HepG2 (cell line): ENCODE measurements at regions not wholly inside any gene's neighbourhood (a gene's known extent, or its start where the extent isn't known, plus 50 kb on each side); places are given as distances from the start of the nearest gene placed in this dataset.

ENCODE experiments used
- ATAC-seq: fragments of 200-7000 bp; cut with Tn5 transposase; 3 replicates; pipeline ENCODE4 v1.9.1; 2020; ENCODE audit warnings: mild to moderate bottlenecking, moderate library complexity
- BruUV-seq: library from RNA; stranded (reverse); fragments of 400-500 nt; replicated peaks from 2 replicates; lab custom pipeline; 2021; lab: Mats Ljungman, UMichigan
- CTCF ChIA-PET: fragments of 300-600 bp; formaldehyde crosslinking; extraction: SDS; loops from one replicate; lab custom pipeline; 2021; ENCODE audit warnings: low total read pairs, inconsistent platforms, low intra/inter-chr PET ratio; lab: Yijun Ruan, JAX
- POLR2A ChIA-PET: fragments of 350-600 bp; sonication (Branson Sonifier 250); formaldehyde crosslinking; loops from one replicate; lab custom pipeline; 2020; ENCODE audit warnings: antibody characterized with exemption, inconsistent platforms; lab: Yijun Ruan, JAX
- DNase-seq: peaks from one replicate; pipeline ENCODE4 v3.0.0-alpha.2; 2015; ENCODE audit warnings: low spot score
- FAIRE-seq: peaks from 3 replicates; lab custom pipeline; 2011; peaks lifted over from hg19 to GRCh38; lab: Jason Lieb, UNC
- H2AFZ ChIP-seq: one replicate; pipeline ENCODE4 v1.6.1; 2011; ENCODE audit warnings: low read length, inconsistent platforms
- H3K27ac ChIP-seq: fragments of 300-600 bp; 3 replicates; pipeline ENCODE4 v1.8.0; 2011; ENCODE audit warnings: mixed run types, mild to moderate bottlenecking, mixed read lengths, low read length, inconsistent platforms; ENCODE audit not compliant: insufficient read depth; ENCODE audit errors: extremely low read length
- H3K27me3 ChIP-seq, 2 experiments: fragments of 200-600 bp in 1 of 2; 2 replicates in 1 of 2; 3 replicates in 1 of 2; pipeline versions ENCODE4 v1.6.0 to v1.8.0; 2011; ENCODE audit warnings: low read length in 2 of 2, mild to moderate bottlenecking in 2 of 2, moderate library complexity in 2 of 2, inconsistent platforms in 1 of 2; ENCODE audit not compliant: insufficient read depth in 2 of 2, control insufficient read depth in 1 of 2
- H3K36me3 ChIP-seq, 2 experiments: fragments of 200-600 bp in 1 of 2; replicated peaks in 1 of 2; 2 replicates in 1 of 2; 3 replicates in 1 of 2; pipeline versions ENCODE4 v1.5.1 to v1.8.0; 2011; ENCODE audit warnings: low read length in 2 of 2, inconsistent platforms in 1 of 2; ENCODE audit not compliant: insufficient read depth in 2 of 2, control insufficient read depth in 1 of 2
- H3K4me1 ChIP-seq: 2 replicates; pipeline ENCODE4 v1.5.1; 2012; ENCODE audit warnings: low read length, inconsistent platforms; ENCODE audit not compliant: insufficient read depth
- H3K4me2 ChIP-seq: 2 replicates; pipeline ENCODE4 v1.6.0; 2011; ENCODE audit warnings: low read depth, low read length, inconsistent platforms
- H3K4me3 ChIP-seq, 3 experiments: fragments of 200-600 bp in 1 of 3; sonication (generic), shearing (Covaris generic) in 1 of 3; replicated peaks in 1 of 3; 2 replicates each; pipeline ENCODE4 v1.5.1; 2011 to 2016; ENCODE audit warnings: low read length in 3 of 3, inconsistent platforms in 2 of 3, low read depth in 2 of 3, mild to moderate bottlenecking in 2 of 3, control low read depth in 1 of 3, mixed read lengths in 1 of 3; ENCODE audit not compliant: insufficient read depth in 1 of 3
- H3K79me2 ChIP-seq: one replicate; pipeline ENCODE4 v1.6.1; 2011; ENCODE audit warnings: low read length, inconsistent platforms; ENCODE audit not compliant: insufficient read depth
- H3K9ac ChIP-seq: 2 replicates; pipeline ENCODE4 v1.6.0; 2011; ENCODE audit warnings: mild to moderate bottlenecking, low read depth, low read length, inconsistent platforms; ENCODE audit not compliant: insufficient read depth
- H3K9me3 ChIP-seq: 2 replicates; pipeline ENCODE4 v1.5.1; 2012; ENCODE audit warnings: mild to moderate bottlenecking, low read length
- H4K20me1 ChIP-seq: 2 replicates; pipeline ENCODE4 v1.6.0; 2011; ENCODE audit warnings: inconsistent platforms, mild to moderate bottlenecking, low read length, moderate library complexity; ENCODE audit not compliant: insufficient read depth
- DNMT3B ChIP-seq: conservative IDR thresholded peaks from 2 replicates; pipeline ENCODE4 v1.6.1; 2016; ENCODE audit warnings: missing biosample characterization, control low read depth
- KMT2A ChIP-seq: sonication (generic); formaldehyde crosslinking; IDR thresholded peaks from 2 replicates; pipeline ENCODE4 v1.4.0; 2020; ENCODE audit warnings: missing genetic modification reagents
- KMT2B ChIP-seq: IDR thresholded peaks from 2 replicates; pipeline ENCODE4 v1.6.1; 2016; ENCODE audit warnings: missing genetic modification reagents, missing compliant biosample characterization
- PITX1 ChIP-seq: sonication (generic); formaldehyde crosslinking; IDR thresholded peaks from 2 replicates; pipeline ENCODE4 v1.5.1; 2020; ENCODE audit warnings: mild to moderate bottlenecking, missing genetic modification reagents
- SNAPC2 ChIP-seq: sonication (generic); formaldehyde crosslinking; IDR thresholded peaks from 2 replicates; pipeline ENCODE4 v1.8.1; 2022; ENCODE audit warnings: mild to moderate bottlenecking, missing genetic modification reagents
- SRF ChIP-seq: IDR thresholded peaks from 2 replicates; pipeline ENCODE4 v1.6.1; 2011; ENCODE audit warnings: mild to moderate bottlenecking, low read depth, low read length, moderate library complexity
- SRY ChIP-seq: sonication (generic); formaldehyde crosslinking; IDR thresholded peaks from 2 replicates; pipeline ENCODE4 v1.8.0; 2022; ENCODE audit warnings: mild to moderate bottlenecking, missing genetic modification reagents
- ZKSCAN5 ChIP-seq: sonication (generic); formaldehyde crosslinking; IDR thresholded peaks from 2 replicates; pipeline ENCODE4 v1.5.1; 2020; ENCODE audit warnings: mild to moderate bottlenecking, missing genetic modification reagents
- ZNF124 ChIP-seq: sonication (generic); formaldehyde crosslinking; IDR thresholded peaks from 2 replicates; pipeline ENCODE4 v1.4.0; 2020; ENCODE audit warnings: missing genetic modification reagents
- ZNF224 ChIP-seq: sonication (generic); formaldehyde crosslinking; IDR thresholded peaks from 2 replicates; pipeline ENCODE4 v1.5.0; 2020; ENCODE audit warnings: mild to moderate bottlenecking, missing genetic modification reagents
- WGBS: methylation state at CpG from one replicate; pipeline ENCODE4 v1.1.6; 2017; ENCODE audit warnings: low lambda C conversion rate; 5-methylcytosine and 5-hydroxymethylcytosine counted together
- in situ Hi-C: cut with HindIII; loops from 2 replicates; pipeline ENCODE4 v1.10.0; 2017; ENCODE audit warnings: low pct_unique_long_range_greater_than_20kb; ENCODE audit not compliant: extremely low pct_ligation_motif_present
- intact Hi-C: fragments of 100-400 bp; cut with micrococcal nuclease; formaldehyde crosslinking; loops from one replicate; pipeline ENCODE4 v1.10.0; 2022; ENCODE audit not compliant: unreplicated experiment
- TF ChIP-seq, protein P1 (sequence below): sonication (generic); formaldehyde crosslinking; IDR thresholded peaks from 2 replicates; pipeline ENCODE4 v1.8.0; 2022; ENCODE audit warnings: missing genetic modification reagents, mild to moderate bottlenecking, inconsistent platforms, borderline replicate concordance
- TF ChIP-seq, protein P2 (sequence below): sonication (generic); formaldehyde crosslinking; IDR thresholded peaks from 2 replicates; pipeline ENCODE4 v1.4.0; 2020; ENCODE audit warnings: low read depth, mild to moderate bottlenecking, missing genetic modification reagents
- TF ChIP-seq, protein P3 (sequence below): sonication (generic); formaldehyde crosslinking; IDR thresholded peaks from 2 replicates; pipeline ENCODE4 v1.4.0; 2020; ENCODE audit warnings: mild to moderate bottlenecking, low read depth, missing genetic modification reagents
- TF ChIP-seq, protein P4 (sequence below): IDR thresholded peaks from 2 replicates; pipeline ENCODE4 v1.4.0; 2020; ENCODE audit warnings: mild to moderate bottlenecking, missing genetic modification reagents

DNA sequence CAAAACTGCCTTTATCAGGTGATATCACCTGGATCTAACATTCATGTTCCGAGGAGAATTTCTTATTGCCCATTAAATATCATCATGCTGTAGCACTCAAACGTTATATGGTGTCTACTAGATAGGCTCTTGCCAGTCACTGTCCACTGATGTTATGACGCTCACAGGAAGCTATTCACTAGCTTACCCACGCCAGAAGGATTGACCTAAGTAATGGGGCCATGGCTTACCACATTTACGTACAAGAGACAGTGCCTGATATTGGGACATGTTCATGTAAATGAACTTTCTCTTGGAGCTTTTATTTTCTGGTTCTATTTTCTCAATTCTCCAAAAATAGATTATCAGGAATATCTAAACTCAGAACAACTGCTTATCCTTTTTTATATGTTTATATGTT lies 91.7 kb upstream of the NAALADL2 start:
- ChIA-PET POLR2A (no interaction called here), CTCF (no interaction called here)
- H4K20me1 ChIP-seq: no peaks in the 10 kb centered on the region
- no TSS peak for BruUV-seq
- DNase-seq (no peak), FAIRE-seq (no peak), ATAC-seq (no peak)
- 17% methylated on average over 5 of the region's 5 CpGs for WGBS
- no peak overlapping the region for H3K4me2 ChIP-seq
- in situ Hi-C loops (no loop called here), intact Hi-C loops (no loop called here)
- H3K9me3 ChIP-seq: no peaks in the 10 kb centered on the region
- no peaks in the 10 kb centered on the region for H3K36me3 ChIP-seq
- H2AFZ ChIP-seq: no peak overlapping the region
- H3K27me3 ChIP-seq: no peaks in the 10 kb centered on the region
- no peak overlapping the region for H3K9ac ChIP-seq
- H3K27ac ChIP-seq: no peak overlapping the region
- H3K4me3 ChIP-seq: no peak overlapping the region
- H3K4me1 ChIP-seq: no peaks in the 10 kb centered on the region
- TF ChIP-seq, protein P1, sequence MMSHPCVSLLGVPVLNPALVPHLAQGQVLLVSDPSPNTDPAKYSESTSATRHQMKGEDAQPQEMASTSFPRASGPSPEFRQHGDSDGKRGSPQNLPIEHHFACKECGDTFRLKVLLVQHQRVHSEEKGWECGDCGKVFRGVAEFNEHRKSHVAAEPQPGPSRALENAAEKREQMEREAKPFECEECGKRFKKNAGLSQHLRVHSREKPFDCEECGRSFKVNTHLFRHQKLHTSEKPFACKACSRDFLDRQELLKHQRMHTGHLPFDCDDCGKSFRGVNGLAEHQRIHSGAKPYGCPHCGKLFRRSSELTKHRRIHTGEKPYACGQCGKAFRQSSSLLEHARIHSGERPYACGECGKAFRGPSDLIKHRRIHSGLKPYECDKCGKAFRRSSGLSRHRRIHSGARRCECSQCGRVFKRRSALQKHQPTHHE (CRISPR knock-in tag): no peak
- TF ChIP-seq KMT2B (CRISPR knock-in tag) (no peak), DNMT3B (CRISPR knock-in tag) (no peak), ZNF124 (CRISPR knock-in tag) (no peak), ZNF224 (CRISPR knock-in tag) (no peak), SRY (CRISPR knock-in tag) (no peak), KMT2A (CRISPR knock-in tag) (no peak), SRF (no peak), ZKSCAN5 (CRISPR knock-in tag) (no peak), SNAPC2 (CRISPR knock-in tag) (no peak), PITX1 (CRISPR knock-in tag) (no peak)
- TF ChIP-seq, protein P2, sequence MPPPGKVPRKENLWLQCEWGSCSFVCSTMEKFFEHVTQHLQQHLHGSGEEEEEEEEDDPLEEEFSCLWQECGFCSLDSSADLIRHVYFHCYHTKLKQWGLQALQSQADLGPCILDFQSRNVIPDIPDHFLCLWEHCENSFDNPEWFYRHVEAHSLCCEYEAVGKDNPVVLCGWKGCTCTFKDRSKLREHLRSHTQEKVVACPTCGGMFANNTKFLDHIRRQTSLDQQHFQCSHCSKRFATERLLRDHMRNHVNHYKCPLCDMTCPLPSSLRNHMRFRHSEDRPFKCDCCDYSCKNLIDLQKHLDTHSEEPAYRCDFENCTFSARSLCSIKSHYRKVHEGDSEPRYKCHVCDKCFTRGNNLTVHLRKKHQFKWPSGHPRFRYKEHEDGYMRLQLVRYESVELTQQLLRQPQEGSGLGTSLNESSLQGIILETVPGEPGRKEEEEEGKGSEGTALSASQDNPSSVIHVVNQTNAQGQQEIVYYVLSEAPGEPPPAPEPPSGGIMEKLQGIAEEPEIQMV: no peak
- TF ChIP-seq, protein P3, sequence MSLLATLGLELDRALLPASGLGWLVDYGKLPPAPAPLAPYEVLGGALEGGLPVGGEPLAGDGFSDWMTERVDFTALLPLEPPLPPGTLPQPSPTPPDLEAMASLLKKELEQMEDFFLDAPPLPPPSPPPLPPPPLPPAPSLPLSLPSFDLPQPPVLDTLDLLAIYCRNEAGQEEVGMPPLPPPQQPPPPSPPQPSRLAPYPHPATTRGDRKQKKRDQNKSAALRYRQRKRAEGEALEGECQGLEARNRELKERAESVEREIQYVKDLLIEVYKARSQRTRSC: no peak
- TF ChIP-seq, protein P4, sequence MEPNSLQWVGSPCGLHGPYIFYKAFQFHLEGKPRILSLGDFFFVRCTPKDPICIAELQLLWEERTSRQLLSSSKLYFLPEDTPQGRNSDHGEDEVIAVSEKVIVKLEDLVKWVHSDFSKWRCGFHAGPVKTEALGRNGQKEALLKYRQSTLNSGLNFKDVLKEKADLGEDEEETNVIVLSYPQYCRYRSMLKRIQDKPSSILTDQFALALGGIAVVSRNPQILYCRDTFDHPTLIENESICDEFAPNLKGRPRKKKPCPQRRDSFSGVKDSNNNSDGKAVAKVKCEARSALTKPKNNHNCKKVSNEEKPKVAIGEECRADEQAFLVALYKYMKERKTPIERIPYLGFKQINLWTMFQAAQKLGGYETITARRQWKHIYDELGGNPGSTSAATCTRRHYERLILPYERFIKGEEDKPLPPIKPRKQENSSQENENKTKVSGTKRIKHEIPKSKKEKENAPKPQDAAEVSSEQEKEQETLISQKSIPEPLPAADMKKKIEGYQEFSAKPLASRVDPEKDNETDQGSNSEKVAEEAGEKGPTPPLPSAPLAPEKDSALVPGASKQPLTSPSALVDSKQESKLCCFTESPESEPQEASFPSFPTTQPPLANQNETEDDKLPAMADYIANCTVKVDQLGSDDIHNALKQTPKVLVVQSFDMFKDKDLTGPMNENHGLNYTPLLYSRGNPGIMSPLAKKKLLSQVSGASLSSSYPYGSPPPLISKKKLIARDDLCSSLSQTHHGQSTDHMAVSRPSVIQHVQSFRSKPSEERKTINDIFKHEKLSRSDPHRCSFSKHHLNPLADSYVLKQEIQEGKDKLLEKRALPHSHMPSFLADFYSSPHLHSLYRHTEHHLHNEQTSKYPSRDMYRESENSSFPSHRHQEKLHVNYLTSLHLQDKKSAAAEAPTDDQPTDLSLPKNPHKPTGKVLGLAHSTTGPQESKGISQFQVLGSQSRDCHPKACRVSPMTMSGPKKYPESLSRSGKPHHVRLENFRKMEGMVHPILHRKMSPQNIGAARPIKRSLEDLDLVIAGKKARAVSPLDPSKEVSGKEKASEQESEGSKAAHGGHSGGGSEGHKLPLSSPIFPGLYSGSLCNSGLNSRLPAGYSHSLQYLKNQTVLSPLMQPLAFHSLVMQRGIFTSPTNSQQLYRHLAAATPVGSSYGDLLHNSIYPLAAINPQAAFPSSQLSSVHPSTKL (CRISPR knock-in tag): no peak
- no peaks in the 10 kb centered on the region for H3K79me2 ChIP-seq
